ENCODE measurements at regions not wholly inside any gene's neighbourhood (a gene's known extent, or its start where the extent isn't known, plus 50 kb on each side); places are given as distances from the start of the nearest gene placed in this dataset.

DNA sequence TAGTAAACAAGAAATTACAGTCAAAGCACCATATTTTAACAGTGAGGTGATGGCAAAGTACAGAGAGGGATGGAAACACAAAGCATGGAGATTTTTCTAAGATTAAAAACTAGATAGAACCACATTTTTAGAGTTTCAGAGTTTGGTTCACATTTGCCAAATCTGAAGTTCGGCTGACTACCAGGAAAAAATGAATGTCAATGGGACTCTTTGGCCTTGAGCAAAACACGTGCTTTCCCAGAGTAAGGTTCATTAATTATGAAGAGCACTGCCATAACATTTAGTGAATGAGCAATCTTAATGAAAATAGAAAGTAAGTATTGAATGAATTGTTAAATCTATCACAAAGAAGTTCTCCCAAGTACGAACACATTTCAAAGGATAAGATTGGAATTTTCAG, 571.2 kb upstream of the VRK2 start:
- TF ChIP-seq HMG20B (CRISPR knock-in tag; conservative IDR thresholded peaks at IDR 0.05) (no peak), TARDBP (CRISPR knock-in tag; IDR thresholded peaks at IDR 0.05) (no peak), KAT7 (CRISPR knock-in tag; IDR thresholded peaks at IDR 0.05; ENCODE audit: borderline replicate concordance) (no peak), ZSCAN30 (CRISPR knock-in tag; IDR thresholded peaks at IDR 0.05) (no peak), CREB1 (IDR thresholded peaks at IDR 0.05) (no peak), CREB1 (CRISPR knock-in tag; IDR thresholded peaks at IDR 0.05) (no peak), ZNF460 (CRISPR knock-in tag; IDR thresholded peaks at IDR 0.05; ENCODE audit: borderline replicate concordance) (no peak)
- TF ChIP-seq, protein P1, sequence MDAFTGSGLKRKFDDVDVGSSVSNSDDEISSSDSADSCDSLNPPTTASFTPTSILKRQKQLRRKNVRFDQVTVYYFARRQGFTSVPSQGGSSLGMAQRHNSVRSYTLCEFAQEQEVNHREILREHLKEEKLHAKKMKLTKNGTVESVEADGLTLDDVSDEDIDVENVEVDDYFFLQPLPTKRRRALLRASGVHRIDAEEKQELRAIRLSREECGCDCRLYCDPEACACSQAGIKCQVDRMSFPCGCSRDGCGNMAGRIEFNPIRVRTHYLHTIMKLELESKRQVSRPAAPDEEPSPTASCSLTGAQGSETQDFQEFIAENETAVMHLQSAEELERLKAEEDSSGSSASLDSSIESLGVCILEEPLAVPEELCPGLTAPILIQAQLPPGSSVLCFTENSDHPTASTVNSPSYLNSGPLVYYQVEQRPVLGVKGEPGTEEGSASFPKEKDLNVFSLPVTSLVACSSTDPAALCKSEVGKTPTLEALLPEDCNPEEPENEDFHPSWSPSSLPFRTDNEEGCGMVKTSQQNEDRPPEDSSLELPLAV (CRISPR knock-in tag; conservative IDR thresholded peaks at IDR 0.05; ENCODE audit: low read depth) = no peak
